GM23338 (cell line): ENCODE measurements at regions not wholly inside any gene's neighbourhood (a gene's known extent, or its start where the extent isn't known, plus 50 kb on each side); places are given as distances from the start of the nearest gene placed in this dataset.

ENCODE experiments used
- CREB1 ChIP-seq: fragments of 250-450 bp; sonication (Bioruptor Pico); IDR thresholded peaks from 2 replicates; pipeline ENCODE4 v1.5.0; 2020; ENCODE audit warnings: low read depth, mild to moderate bottlenecking, moderate library complexity
- CTCF ChIP-seq, 2 experiments: fragments of 200-600 bp in 1 of 2; sonication (generic) in 1 of 2; conservative IDR thresholded peaks; 2 replicates each; pipeline versions ENCODE4 v1.5.1 to v1.6.1; 2016 to 2017; ENCODE audit warnings: antibody characterized with exemption in 2 of 2, low read depth in 2 of 2, mild to moderate bottlenecking in 2 of 2, moderate library complexity in 1 of 2
- EZH2 ChIP-seq: fragments of 200-600 bp; sonication (generic); IDR thresholded peaks from one replicate; pipeline ENCODE4 v1.8.0; 2017; ENCODE audit warnings: antibody characterized with exemption, mild to moderate bottlenecking, low read depth; ENCODE audit not compliant: unreplicated experiment
- EZH2phosphoT487 ChIP-seq: fragments of 200-600 bp; sonication (generic); IDR thresholded peaks from one replicate; pipeline ENCODE4 v1.8.1; 2018; ENCODE audit warnings: antibody characterized with exemption; ENCODE audit not compliant: unreplicated experiment
- JUNB ChIP-seq: IDR thresholded peaks from one replicate; pipeline ENCODE4 v1.6.1; 2016; ENCODE audit warnings: antibody characterized with exemption; ENCODE audit not compliant: unreplicated experiment
- NANOG ChIP-seq: IDR thresholded peaks from 2 replicates; pipeline ENCODE4 v1.6.1; 2016; ENCODE audit warnings: antibody characterized with exemption, borderline replicate concordance
- POLR2AphosphoS5 ChIP-seq: IDR thresholded peaks from 2 replicates; pipeline ENCODE4 v1.6.1; 2016; ENCODE audit warnings: antibody characterized with exemption, low read depth
- ZNF331 ChIP-seq: fragments of 250-450 bp; sonication (Bioruptor Pico); IDR thresholded peaks from 2 replicates; pipeline ENCODE4 v1.5.0; 2020; ENCODE audit warnings: low read depth, mild to moderate bottlenecking, moderate library complexity
- TF ChIP-seq, protein P1 (sequence below): IDR thresholded peaks from one replicate; pipeline ENCODE4 v1.6.1; 2018; ENCODE audit warnings: antibody characterized with exemption; ENCODE audit not compliant: unreplicated experiment
- TF ChIP-seq, protein P2 (sequence below): IDR thresholded peaks from 2 replicates; pipeline ENCODE4 v1.6.1; 2016; ENCODE audit warnings: antibody characterized with exemption

- no peak for TF ChIP-seq CTCF (conservative IDR thresholded peaks at IDR 0.05; ENCODE audit: low read depth in 2 of 2)
- no peak for TF ChIP-seq POLR2AphosphoS5
- no peak for TF ChIP-seq EZH2phosphoT487
- TF ChIP-seq ZNF331, result no peak
- TF ChIP-seq, protein P1, sequence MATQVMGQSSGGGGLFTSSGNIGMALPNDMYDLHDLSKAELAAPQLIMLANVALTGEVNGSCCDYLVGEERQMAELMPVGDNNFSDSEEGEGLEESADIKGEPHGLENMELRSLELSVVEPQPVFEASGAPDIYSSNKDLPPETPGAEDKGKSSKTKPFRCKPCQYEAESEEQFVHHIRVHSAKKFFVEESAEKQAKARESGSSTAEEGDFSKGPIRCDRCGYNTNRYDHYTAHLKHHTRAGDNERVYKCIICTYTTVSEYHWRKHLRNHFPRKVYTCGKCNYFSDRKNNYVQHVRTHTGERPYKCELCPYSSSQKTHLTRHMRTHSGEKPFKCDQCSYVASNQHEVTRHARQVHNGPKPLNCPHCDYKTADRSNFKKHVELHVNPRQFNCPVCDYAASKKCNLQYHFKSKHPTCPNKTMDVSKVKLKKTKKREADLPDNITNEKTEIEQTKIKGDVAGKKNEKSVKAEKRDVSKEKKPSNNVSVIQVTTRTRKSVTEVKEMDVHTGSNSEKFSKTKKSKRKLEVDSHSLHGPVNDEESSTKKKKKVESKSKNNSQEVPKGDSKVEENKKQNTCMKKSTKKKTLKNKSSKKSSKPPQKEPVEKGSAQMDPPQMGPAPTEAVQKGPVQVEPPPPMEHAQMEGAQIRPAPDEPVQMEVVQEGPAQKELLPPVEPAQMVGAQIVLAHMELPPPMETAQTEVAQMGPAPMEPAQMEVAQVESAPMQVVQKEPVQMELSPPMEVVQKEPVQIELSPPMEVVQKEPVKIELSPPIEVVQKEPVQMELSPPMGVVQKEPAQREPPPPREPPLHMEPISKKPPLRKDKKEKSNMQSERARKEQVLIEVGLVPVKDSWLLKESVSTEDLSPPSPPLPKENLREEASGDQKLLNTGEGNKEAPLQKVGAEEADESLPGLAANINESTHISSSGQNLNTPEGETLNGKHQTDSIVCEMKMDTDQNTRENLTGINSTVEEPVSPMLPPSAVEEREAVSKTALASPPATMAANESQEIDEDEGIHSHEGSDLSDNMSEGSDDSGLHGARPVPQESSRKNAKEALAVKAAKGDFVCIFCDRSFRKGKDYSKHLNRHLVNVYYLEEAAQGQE, result no peak
- no peak for TF ChIP-seq EZH2
- TF ChIP-seq CREB1 (CRISPR knock-in tag), result no peak
- TF ChIP-seq NANOG, result no peak
- no peak for TF ChIP-seq JUNB
- TF ChIP-seq, protein P2, sequence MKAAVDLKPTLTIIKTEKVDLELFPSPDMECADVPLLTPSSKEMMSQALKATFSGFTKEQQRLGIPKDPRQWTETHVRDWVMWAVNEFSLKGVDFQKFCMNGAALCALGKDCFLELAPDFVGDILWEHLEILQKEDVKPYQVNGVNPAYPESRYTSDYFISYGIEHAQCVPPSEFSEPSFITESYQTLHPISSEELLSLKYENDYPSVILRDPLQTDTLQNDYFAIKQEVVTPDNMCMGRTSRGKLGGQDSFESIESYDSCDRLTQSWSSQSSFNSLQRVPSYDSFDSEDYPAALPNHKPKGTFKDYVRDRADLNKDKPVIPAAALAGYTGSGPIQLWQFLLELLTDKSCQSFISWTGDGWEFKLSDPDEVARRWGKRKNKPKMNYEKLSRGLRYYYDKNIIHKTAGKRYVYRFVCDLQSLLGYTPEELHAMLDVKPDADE, result no peak
These were observed 438.1 kb downstream of the GBA3 start for GRCh38 chr4:23130845-23131244.
